ENCODE measurements at regions not wholly inside any gene's neighbourhood (a gene's known extent, or its start where the extent isn't known, plus 50 kb on each side); places are given as distances from the start of the nearest gene placed in this dataset.

DNA sequence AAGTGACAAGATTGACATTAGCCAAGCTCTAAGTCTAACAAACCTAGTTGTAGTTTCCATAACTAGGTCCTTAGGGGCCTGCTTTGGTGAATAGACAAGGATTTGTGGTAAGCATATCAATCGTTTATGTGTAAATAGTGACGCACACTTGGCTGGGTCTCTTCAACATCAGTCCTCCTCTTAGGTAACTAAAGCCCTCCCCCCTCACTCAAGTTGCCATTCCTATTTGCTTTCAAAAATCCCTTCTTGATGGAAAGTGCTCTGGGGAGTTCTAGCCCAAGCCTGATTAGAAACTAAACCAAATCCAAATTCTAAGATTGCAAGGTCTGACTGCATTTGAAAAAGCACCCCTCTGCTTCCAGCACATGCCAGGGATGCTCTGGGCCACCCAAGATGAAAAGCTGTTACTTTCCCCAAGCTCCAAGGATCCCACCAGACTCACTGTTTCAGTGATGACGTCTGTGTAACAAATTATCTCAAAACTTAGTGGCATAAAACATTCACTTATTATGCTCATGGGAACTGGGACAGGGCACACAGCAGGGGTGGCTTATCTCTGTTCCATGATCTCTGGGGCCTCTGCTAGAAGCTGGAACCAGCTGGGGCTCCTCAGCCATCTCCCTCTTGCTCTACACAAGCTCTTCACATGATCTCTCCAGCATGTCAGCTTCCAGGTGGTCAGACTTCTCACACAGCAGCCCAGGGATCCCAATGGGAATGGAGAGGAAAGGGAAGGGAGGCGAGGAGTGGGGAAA lies 74.1 kb downstream of the RRAGC start:
- H3K14ac ChIP-seq (ENCODE audit: insufficient read depth, low read length), result no peak overlapping the region
- DNase-seq, result no peak
- H3K4me1 ChIP-seq (ENCODE audit: insufficient read depth, low read length), result peaks cover 4% of the 10 kb centered on the region; the same call in 1 of the 2 replicates
- H2BK5ac ChIP-seq (ENCODE audit: insufficient read length, low read length), result no peak overlapping the region
- no peak overlapping the region for H2AFZ ChIP-seq (ENCODE audit: low read length)
- Mint-ChIP-seq H3K36me3 (ENCODE audit: insufficient read depth in 1 of 3, low read depth in 3 of 3) (no peaks in the 10 kb centered on the region; a peak in 1 of 7 replicates), H3K9me3 (no peaks in the 10 kb centered on the region), H3K27me3 (ENCODE audit: low read depth) (peaks cover 18% of the 10 kb centered on the region), H3K27ac (no peak overlapping the region), H3K4me1 (peaks cover 34 to 59% of the 10 kb centered on the region in 2 experiments), H3K4me3 (no peak overlapping the region)
- no peak overlapping the region for H3T11ph ChIP-seq (ENCODE audit: low read length)
- H3K79me2 ChIP-seq (ENCODE audit: insufficient read depth, low read length), result no peaks in the 10 kb centered on the region
- no peak overlapping the region for H2BK120ac ChIP-seq (ENCODE audit: low read depth, low read length, poor library complexity, severe bottlenecking)
- H3K9ac ChIP-seq (ENCODE audit: extremely low read depth, insufficient read length, low read length), result no peak overlapping the region
- TF ChIP-seq, protein P1, sequence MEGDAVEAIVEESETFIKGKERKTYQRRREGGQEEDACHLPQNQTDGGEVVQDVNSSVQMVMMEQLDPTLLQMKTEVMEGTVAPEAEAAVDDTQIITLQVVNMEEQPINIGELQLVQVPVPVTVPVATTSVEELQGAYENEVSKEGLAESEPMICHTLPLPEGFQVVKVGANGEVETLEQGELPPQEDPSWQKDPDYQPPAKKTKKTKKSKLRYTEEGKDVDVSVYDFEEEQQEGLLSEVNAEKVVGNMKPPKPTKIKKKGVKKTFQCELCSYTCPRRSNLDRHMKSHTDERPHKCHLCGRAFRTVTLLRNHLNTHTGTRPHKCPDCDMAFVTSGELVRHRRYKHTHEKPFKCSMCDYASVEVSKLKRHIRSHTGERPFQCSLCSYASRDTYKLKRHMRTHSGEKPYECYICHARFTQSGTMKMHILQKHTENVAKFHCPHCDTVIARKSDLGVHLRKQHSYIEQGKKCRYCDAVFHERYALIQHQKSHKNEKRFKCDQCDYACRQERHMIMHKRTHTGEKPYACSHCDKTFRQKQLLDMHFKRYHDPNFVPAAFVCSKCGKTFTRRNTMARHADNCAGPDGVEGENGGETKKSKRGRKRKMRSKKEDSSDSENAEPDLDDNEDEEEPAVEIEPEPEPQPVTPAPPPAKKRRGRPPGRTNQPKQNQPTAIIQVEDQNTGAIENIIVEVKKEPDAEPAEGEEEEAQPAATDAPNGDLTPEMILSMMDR (conservative IDR thresholded peaks at IDR 0.05), result no peak
- no peak overlapping the region for H2BK12ac ChIP-seq (ENCODE audit: insufficient read length, low read depth, low read length)
- no peak overlapping the region for H4K8ac ChIP-seq (replicated peaks; ENCODE audit: insufficient read length, low read depth, low read length)
- no peak overlapping the region for H3K27ac ChIP-seq (ENCODE audit: insufficient read length, low read depth, low read length)
- no peak overlapping the region for H4K5ac ChIP-seq (ENCODE audit: insufficient read length, low read depth, low read length)
- H3K18ac ChIP-seq (ENCODE audit: insufficient read length, low read depth, low read length), result no peak overlapping the region
- no peak overlapping the region for H3K4ac ChIP-seq (ENCODE audit: low read depth, low read length)
- no peaks in the 10 kb centered on the region for H4K20me1 ChIP-seq (ENCODE audit: control insufficient read depth, insufficient read depth, insufficient read length)
- H3K23me2 ChIP-seq (ENCODE audit: insufficient read length, low read depth, low read length, poor library complexity, severe bottlenecking), result no peaks in the 10 kb centered on the region
- H3K56ac ChIP-seq (ENCODE audit: insufficient read length, low read depth, low read length), result no peak overlapping the region
- H2BK15ac ChIP-seq (ENCODE audit: low read depth, low read length), result no peak overlapping the region
- H3K79me1 ChIP-seq (ENCODE audit: insufficient read depth, low read depth, low read length, poor library complexity, severe bottlenecking), result no peaks in the 10 kb centered on the region
- no peak overlapping the region for H3K4me2 ChIP-seq (ENCODE audit: insufficient read depth, insufficient read length, low read length)
- no peaks in the 10 kb centered on the region for H3K27me3 ChIP-seq (ENCODE audit: insufficient read depth, low read length)
- H2BK20ac ChIP-seq (ENCODE audit: low read depth, low read length, poor library complexity, severe bottlenecking), result no peak overlapping the region
- no peak overlapping the region for H2AK5ac ChIP-seq (ENCODE audit: insufficient read length, low read length)
- no peak overlapping the region for H4K91ac ChIP-seq (ENCODE audit: insufficient read length, low read depth, low read length)
- H3K23ac ChIP-seq (ENCODE audit: insufficient read length, low read depth, low read length), result no peak overlapping the region
- no peaks in the 10 kb centered on the region for H3K9me3 ChIP-seq (ENCODE audit: control insufficient read depth, low read depth, low read length)
- no CpG with 5 or more reads among the region's 4 CpGs for WGBS (ENCODE audit: extremely low coverage, insufficient read length, low lambda C conversion rate)

Data from H9 (cell line).